SK-N-SH (cell line): ENCODE measurements at regions not wholly inside any gene's neighbourhood (a gene's known extent, or its start where the extent isn't known, plus 50 kb on each side); places are given as distances from the start of the nearest gene placed in this dataset.

Experiments
- CTCF ChIA-PET: fragments of 300-600, 350-600 bp; formaldehyde crosslinking; extraction: SDS; loops from one replicate; lab custom pipeline; 2021; lab: Yijun Ruan, JAX
- POLR2A ChIA-PET: fragments of 350-600 bp; sonication (Branson Sonifier 250); formaldehyde crosslinking; extraction: SDS; loops from one replicate; lab custom pipeline; 2020; ENCODE audit warnings: antibody characterized with exemption, inconsistent platforms; lab: Yijun Ruan, JAX
- DNase-seq: peaks from one replicate; pipeline ENCODE4 v3.0.0; 2012
- H2AFZ ChIP-seq: fragments of 200-600 bp; sonication (generic); 2 replicates; pipeline ENCODE4 v1.8.1; 2016; ENCODE audit warnings: antibody characterized with exemption, mild to moderate bottlenecking, low read depth
- H3F3A ChIP-seq: fragments of 200-600 bp; sonication (generic); replicated peaks from 2 replicates; pipeline ENCODE3; 2016; ENCODE audit warnings: antibody characterized with exemption, mild to moderate bottlenecking; ENCODE audit not compliant: insufficient read depth
- H3K27ac ChIP-seq, 2 experiments: fragments of 200-500 bp in 1 of 2; fragments of 200-600 bp in 1 of 2; sonication (Bioruptor generic) in 1 of 2; sonication (generic), shearing (Covaris generic) in 1 of 2; 2 replicates each; pipeline versions ENCODE4 v1.5.1 to v1.6.1; 2014 to 2016; ENCODE audit warnings: low read depth in 2 of 2, inconsistent platforms in 1 of 2, low read length in 1 of 2, mild to moderate bottlenecking in 1 of 2, mixed read lengths in 1 of 2
- H3K27me3 ChIP-seq: fragments of 200-600 bp; sonication (generic), shearing (Covaris generic); 2 replicates; pipeline ENCODE4 v1.6.1; 2016; ENCODE audit warnings: mixed run types; ENCODE audit not compliant: insufficient read depth
- H3K36me3 ChIP-seq, 2 experiments: fragments of 200-500 bp in 1 of 2; fragments of 200-600 bp in 1 of 2; sonication (Bioruptor generic) in 1 of 2; sonication (generic) in 1 of 2; replicated peaks in 1 of 2; 2 replicates each; pipeline versions ENCODE3 to v1.5.1; 2014 to 2016; ENCODE audit warnings: low read length in 1 of 2, mild to moderate bottlenecking in 1 of 2; ENCODE audit not compliant: insufficient read depth in 2 of 2, control insufficient read depth in 1 of 2
- H3K4me1 ChIP-seq, 2 experiments: fragments of 200-500 bp in 1 of 2; fragments of 200-600 bp in 1 of 2; sonication (Bioruptor generic) in 1 of 2; sonication (generic), shearing (Covaris generic) in 1 of 2; 2 replicates each; pipeline versions ENCODE4 v1.5.1 to v1.6.1; 2014 to 2016; ENCODE audit warnings: low read depth in 1 of 2, low read length in 1 of 2, mixed run types in 1 of 2; ENCODE audit not compliant: insufficient read depth in 2 of 2, control insufficient read depth in 1 of 2
- H3K4me2 ChIP-seq: fragments of 200-600 bp; sonication (generic), shearing (Covaris generic); 2 replicates; pipeline ENCODE4 v1.6.1; 2017; ENCODE audit warnings: mixed run types
- H3K4me3 ChIP-seq, 2 experiments: fragments of 200-500 bp in 1 of 2; fragments of 200-600 bp in 1 of 2; sonication (Bioruptor generic) in 1 of 2; sonication (generic), shearing (Covaris generic) in 1 of 2; 2 replicates each; pipeline versions ENCODE4 v1.5.1 to v1.8.1; 2014 to 2016; ENCODE audit warnings: low read depth in 2 of 2, inconsistent platforms in 1 of 2, low read length in 1 of 2, mild to moderate bottlenecking in 1 of 2, mixed read lengths in 1 of 2, moderate library complexity in 1 of 2
- H3K79me2 ChIP-seq: fragments of 200-600 bp; sonication (generic); 2 replicates; pipeline ENCODE4 v1.8.1; 2017; ENCODE audit warnings: mild to moderate bottlenecking; ENCODE audit not compliant: insufficient read depth
- H3K9ac ChIP-seq: fragments of 200-600 bp; sonication (generic); 2 replicates; pipeline ENCODE4 v1.6.1; 2017; ENCODE audit warnings: mixed run types
- H3K9me2 ChIP-seq: fragments of 200-600 bp; sonication (generic); 2 replicates; pipeline ENCODE4 v1.6.1; 2017; ENCODE audit warnings: mixed run types
- H3K9me3 ChIP-seq: fragments of 200-600 bp; sonication (generic); 2 replicates; pipeline ENCODE4 v1.6.1; 2017; ENCODE audit warnings: mixed run types, mild to moderate bottlenecking, moderate library complexity
- H4K20me1 ChIP-seq: fragments of 200-600 bp; sonication (generic); 2 replicates; pipeline ENCODE4 v1.6.1; 2017; ENCODE audit warnings: mild to moderate bottlenecking, mixed run types; ENCODE audit not compliant: insufficient read depth
- CHD2 ChIP-seq: fragments of 150-350 bp; IDR thresholded peaks from 2 replicates; pipeline ENCODE4 v1.6.1; 2018; ENCODE audit warnings: low read length; ENCODE audit not compliant: partially characterized antibody
- FOSL2 ChIP-seq: IDR thresholded peaks from 2 replicates; pipeline ENCODE4 v1.4.0; 2012; ENCODE audit warnings: low read depth, mild to moderate bottlenecking, moderate library complexity, borderline replicate concordance
- FOXJ3 ChIP-seq: sonication (generic); formaldehyde crosslinking; IDR thresholded peaks from 2 replicates; pipeline ENCODE4 v1.5.1; 2020; ENCODE audit warnings: mild to moderate bottlenecking, missing genetic modification reagents
- FOXM1 ChIP-seq: IDR thresholded peaks from 2 replicates; pipeline ENCODE4 v1.4.0; 2012; ENCODE audit warnings: low read depth, mild to moderate bottlenecking
- GABPA ChIP-seq: IDR thresholded peaks from 2 replicates; pipeline ENCODE4 v1.4.0; 2012; ENCODE audit warnings: low read depth, mild to moderate bottlenecking
- MAX ChIP-seq: IDR thresholded peaks from 2 replicates; pipeline ENCODE4 v1.4.0; 2012; ENCODE audit warnings: low read depth
- MXI1 ChIP-seq: IDR thresholded peaks from 2 replicates; pipeline ENCODE4 v1.6.1; 2012; ENCODE audit warnings: mild to moderate bottlenecking, low read depth, low read length, improper control_type of control experiment
- NFIC ChIP-seq: IDR thresholded peaks from 2 replicates; pipeline ENCODE4 v1.4.0; 2012; ENCODE audit warnings: borderline replicate concordance
- NRF1 ChIP-seq: IDR thresholded peaks from 2 replicates; pipeline ENCODE4 v1.6.1; 2012; ENCODE audit warnings: low read depth, mild to moderate bottlenecking, low read length
- POLR2AphosphoS5 ChIP-seq: IDR thresholded peaks from 2 replicates; pipeline ENCODE4 v1.6.1; 2012; ENCODE audit warnings: low read depth, low read length
- RAD21 ChIP-seq: IDR thresholded peaks from 2 replicates; pipeline ENCODE4 v1.6.1; 2012; ENCODE audit warnings: mild to moderate bottlenecking, low read length
- RFX5 ChIP-seq: IDR thresholded peaks from 2 replicates; pipeline ENCODE4 v1.6.1; 2012; ENCODE audit warnings: mild to moderate bottlenecking, improper control_type of control experiment, low read length
- RXRA ChIP-seq: IDR thresholded peaks from 2 replicates; pipeline ENCODE4 v1.4.0; 2012; ENCODE audit warnings: low read depth, mild to moderate bottlenecking, borderline replicate concordance
- SMC3 ChIP-seq: IDR thresholded peaks from 2 replicates; pipeline ENCODE4 v1.6.1; 2012; ENCODE audit warnings: low read depth, low read length, improper control_type of control experiment
- TAF1 ChIP-seq: IDR thresholded peaks from 2 replicates; pipeline ENCODE4 v1.6.1; 2012; ENCODE audit warnings: low read depth, mild to moderate bottlenecking, low read length, moderate library complexity, borderline replicate concordance
- TEAD4 ChIP-seq: IDR thresholded peaks from 2 replicates; pipeline ENCODE4 v1.4.0; 2012; ENCODE audit warnings: mild to moderate bottlenecking, borderline replicate concordance; ENCODE audit not compliant: insufficient read depth
- USF1 ChIP-seq: IDR thresholded peaks from 2 replicates; pipeline ENCODE4 v1.4.0; 2012; ENCODE audit warnings: low read depth, borderline replicate concordance
- USF2 ChIP-seq: fragments of 150-350 bp; IDR thresholded peaks from 2 replicates; pipeline ENCODE4 v1.6.1; 2017; ENCODE audit warnings: antibody characterized with exemption, low read length, low read depth, borderline replicate concordance
- YY1 ChIP-seq: IDR thresholded peaks from 2 replicates; pipeline ENCODE4 v1.4.0; 2012; ENCODE audit warnings: low read depth, mild to moderate bottlenecking
- ZBTB33 ChIP-seq: IDR thresholded peaks from 2 replicates; pipeline ENCODE4 v1.4.0; 2012; ENCODE audit warnings: low read depth, borderline replicate concordance
- WGBS: methylation state at CpG from one replicate; pipeline ENCODE4 v1.1.6; 2017; ENCODE audit warnings: low lambda C conversion rate; 5-methylcytosine and 5-hydroxymethylcytosine counted together

- H3K9me2 ChIP-seq: no peaks in the 10 kb centered on the region
- no peaks in the 10 kb centered on the region for H3K79me2 ChIP-seq
- no peak overlapping the region for H3K27ac ChIP-seq
- H4K20me1 ChIP-seq: no peaks in the 10 kb centered on the region
- peaks cover 0 to 2% of the 10 kb centered on the region in 2 experiments; a peak in 1 of 4 replicates for H3K4me1 ChIP-seq
- WGBS: 27% methylated on average over 1 of the region's 1 CpG
- peaks cover 3% of the 10 kb centered on the region for H3F3A ChIP-seq
- no peaks in the 10 kb centered on the region for H3K9me3 ChIP-seq
- POLR2A ChIA-PET: no interaction called here
- no peak for TF ChIP-seq GABPA
- no peak for TF ChIP-seq TAF1
- no peak for TF ChIP-seq RFX5
- no peak for TF ChIP-seq MXI1
- TF ChIP-seq ZBTB33: no peak
- TF ChIP-seq POLR2AphosphoS5: no peak
- TF ChIP-seq MAX: no peak
- TF ChIP-seq FOXJ3 (CRISPR knock-in tag): no peak
- no peak for TF ChIP-seq RAD21
- TF ChIP-seq USF2: no peak
- no peak for TF ChIP-seq TEAD4
- no peak for TF ChIP-seq RXRA
- no peak for TF ChIP-seq FOXM1
- TF ChIP-seq SMC3: no peak
- no peak for TF ChIP-seq NFIC
- no peak for TF ChIP-seq YY1
- TF ChIP-seq CHD2: no peak
- no peak for TF ChIP-seq USF1
- no peak for TF ChIP-seq FOSL2
- no peak for TF ChIP-seq NRF1
- no peak overlapping the region for H2AFZ ChIP-seq
- H3K9ac ChIP-seq: no peak overlapping the region
- H3K4me2 ChIP-seq: no peak overlapping the region
- DNase-seq: no peak
- no peaks in the 10 kb centered on the region for H3K36me3 ChIP-seq
- H3K27me3 ChIP-seq: 0 out of 2 replicates have a peak, but pooled peaks cover 6% of the 10 kb centered on the region
- CTCF ChIA-PET: no interaction called here
- H3K4me3 ChIP-seq: no peak overlapping the region
Measured at GRCh38 chr16:66190411-66190810, 176.1 kb upstream of the CDH5 start.
